Vagina (tissue), 2 donors: ENCODE measurements at regions not wholly inside any gene's neighbourhood (a gene's known extent, or its start where the extent isn't known, plus 50 kb on each side); places are given as distances from the start of the nearest gene placed in this dataset.

Experiments
- DNase-seq, 2 donors: peaks; one replicate each; pipeline ENCODE4 v3.0.0-alpha.2; 2017; ENCODE audit errors: extremely low spot score in 2 of 2
- H3K27ac ChIP-seq: fragments of 200-600 bp; sonication (generic); one replicate; pipeline ENCODE4 v1.5.1; 2019
- H3K27me3 ChIP-seq: fragments of 200-600 bp; sonication (generic); one replicate; pipeline ENCODE4 v1.5.1; 2019
- H3K36me3 ChIP-seq, 2 donors: fragments of 200-600 bp; sonication (generic); one replicate each; pipeline ENCODE4 v1.5.1; 2017 to 2019
- H3K4me1 ChIP-seq: fragments of 200-600 bp; sonication (generic); one replicate; pipeline ENCODE4 v1.5.1; 2019
- H3K4me3 ChIP-seq, 2 donors: fragments of 200-600 bp; sonication (generic); 1 replicate in 1 of 2; 2 replicates in 1 of 2; pipeline ENCODE4 v1.5.1; 2016 to 2019
- H3K9me3 ChIP-seq: fragments of 200-600 bp; sonication (generic); one replicate; pipeline ENCODE4 v1.5.1; 2019
- CTCF ChIP-seq, 3 experiments: fragments of 450-650 bp in 2 of 3; fragments of 200-600 bp in 1 of 3; sonication (generic) in 1 of 3; IDR thresholded peaks; one replicate each; pipeline ENCODE4 v1.5.1; 2017 to 2019; ENCODE audit warnings: antibody characterized with exemption in 3 of 3, mild to moderate bottlenecking in 2 of 3, moderate library complexity in 2 of 3
- POLR2A ChIP-seq, 2 donors: fragments of 450-650 bp; IDR thresholded peaks; one replicate each; pipeline ENCODE4 v1.6.1; 2017; ENCODE audit warnings: antibody characterized with exemption in 2 of 2, mild to moderate bottlenecking in 2 of 2, moderate library complexity in 2 of 2
- POLR2AphosphoS5 ChIP-seq, 2 donors: sonication (generic); formaldehyde crosslinking; IDR thresholded peaks; one replicate each; pipeline ENCODE4 v1.9.0; 2017; ENCODE audit warnings: antibody characterized with exemption in 2 of 2, mild to moderate bottlenecking in 2 of 2, low read depth in 1 of 2; ENCODE audit not compliant: insufficient read depth in 1 of 2
- intact Hi-C: fragments of 100-400 bp; cut with DNase I; formaldehyde crosslinking; loops from one replicate; pipeline ENCODE4 v1.15.1; 2023

GRCh38 chr2:144798989-144799388 lies 279.1 kb upstream of the ZEB2 start:
- Histone ChIP-seq H3K4me3 (no peak overlapping the region), H3K27ac (no peak overlapping the region), H3K4me1 (peaks cover 5% of the 10 kb centered on the region), H3K27me3 (no peaks in the 10 kb centered on the region), H3K36me3 (no peaks in the 10 kb centered on the region), H3K9me3 (no peaks in the 10 kb centered on the region)
- intact Hi-C loops: no loop called here
- no peak for DNase-seq
- TF ChIP-seq POLR2A (IDR thresholded peaks at IDR 0.05) (no peak), CTCF (IDR thresholded peaks at IDR 0.05) (no peak), POLR2AphosphoS5 (IDR thresholded peaks at IDR 0.05; ENCODE audit: insufficient read depth in 1 of 2, low read depth in 1 of 2) (no peak)

- no peak for TF ChIP-seq POLR2AphosphoS5 (IDR thresholded peaks at IDR 0.05; ENCODE audit: insufficient read depth in 1 of 2, low read depth in 1 of 2)
- TF ChIP-seq CTCF (IDR thresholded peaks at IDR 0.05): no peak
- TF ChIP-seq POLR2A (IDR thresholded peaks at IDR 0.05): no peak
- Histone ChIP-seq H3K36me3 (no peaks in the 10 kb centered on the region), H3K27me3 (no peaks in the 10 kb centered on the region), H3K27ac (no peak overlapping the region), H3K9me3 (no peaks in the 10 kb centered on the region), H3K4me3 (no peak overlapping the region), H3K4me1 (peaks cover 5% of the 10 kb centered on the region)
- intact Hi-C loops: no loop called here
- no peak for DNase-seq
These were observed 278.1 kb upstream of the ZEB2 start for GRCh38 chr2:144798034-144798433.

- Histone ChIP-seq H3K4me3 (peak overlapping the region in 1 of 2 donors; percentile 6), H3K9me3 (no peaks in the 10 kb centered on the region), H3K27me3 (no peaks in the 10 kb centered on the region), H3K27ac (no peak overlapping the region), H3K4me1 (peaks cover 5% of the 10 kb centered on the region), H3K36me3 (no peaks in the 10 kb centered on the region)
- TF ChIP-seq POLR2A (IDR thresholded peaks at IDR 0.05): no peak
- TF ChIP-seq POLR2AphosphoS5 (IDR thresholded peaks at IDR 0.05; ENCODE audit: insufficient read depth in 1 of 2, low read depth in 1 of 2): no peak
- no peak for TF ChIP-seq CTCF (IDR thresholded peaks at IDR 0.05)
- no peak for DNase-seq
- intact Hi-C loops: no loop called here
These were observed 277.0 kb upstream of the ZEB2 start for GRCh38 chr2:144796936-144797335.

GRCh38 chr2:144796164-144796563 lies 276.2 kb upstream of the ZEB2 start:
- no peak overlapping the region for H3K4me3 ChIP-seq
- TF ChIP-seq POLR2AphosphoS5 (IDR thresholded peaks at IDR 0.05; ENCODE audit: insufficient read depth in 1 of 2, low read depth in 1 of 2) (no peak), POLR2A (IDR thresholded peaks at IDR 0.05) (no peak)
- peaks cover 5% of the 10 kb centered on the region for H3K4me1 ChIP-seq
- H3K27ac ChIP-seq: no peak overlapping the region
- DNase-seq: no peak
- H3K9me3 ChIP-seq: no peaks in the 10 kb centered on the region
- H3K27me3 ChIP-seq: no peaks in the 10 kb centered on the region
- intact Hi-C loops: no loop called here
- no peaks in the 10 kb centered on the region for H3K36me3 ChIP-seq

GRCh38 chr2:144785253-144785652 lies 265.3 kb upstream of the ZEB2 start:
- intact Hi-C loops: no loop called here

More at GRCh38 chr2:144785253-144785652, 265.3 kb upstream of the ZEB2 start:
- H3K9me3 ChIP-seq: no peaks in the 10 kb centered on the region
- no peaks in the 10 kb centered on the region for H3K27me3 ChIP-seq
- no peaks in the 10 kb centered on the region for H3K4me1 ChIP-seq
- no peaks in the 10 kb centered on the region for H3K36me3 ChIP-seq
- H3K4me3 ChIP-seq: no peak overlapping the region
- no peak for DNase-seq
- no peak for TF ChIP-seq POLR2A (IDR thresholded peaks at IDR 0.05)
- TF ChIP-seq CTCF (IDR thresholded peaks at IDR 0.05): no peak
- TF ChIP-seq POLR2AphosphoS5 (IDR thresholded peaks at IDR 0.05; ENCODE audit: insufficient read depth in 1 of 2, low read depth in 1 of 2): no peak
- no peak overlapping the region for H3K27ac ChIP-seq
